ENCODE measurements at regions not wholly inside any gene's neighbourhood (a gene's known extent, or its start where the extent isn't known, plus 50 kb on each side); places are given as distances from the start of the nearest gene placed in this dataset.

DNA sequence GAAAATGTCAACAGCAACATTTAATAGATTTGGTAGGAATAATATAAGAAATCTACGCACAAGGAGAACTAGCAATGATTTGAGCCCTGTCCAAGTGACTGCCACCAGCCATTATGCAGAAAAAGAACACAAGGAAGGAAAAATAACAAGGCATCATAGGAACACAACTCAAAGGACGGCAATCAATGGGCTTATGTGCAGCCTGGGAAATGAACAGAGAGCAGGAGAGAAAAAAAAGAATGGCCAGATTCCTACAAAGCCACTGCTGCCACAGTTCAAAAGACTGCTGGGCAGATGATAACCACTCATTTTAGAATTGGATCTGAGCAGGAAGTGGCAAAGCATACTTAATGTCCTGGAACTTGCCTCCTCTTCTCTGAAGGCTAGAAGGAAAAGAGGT is 274.3 kb upstream of the CAMK1G start:
- H3K27me3 ChIP-seq (ENCODE audit: insufficient read depth, low read depth) = no peaks in the 10 kb centered on the region
- no peak for TF ChIP-seq CTCF (conservative IDR thresholded peaks at IDR 0.05)
- no peak for TF ChIP-seq EZH2 (IDR thresholded peaks at IDR 0.05; ENCODE audit: low read depth)
- intact Hi-C loops (cut with micrococcal nuclease; ENCODE audit: unreplicated experiment) = no loop called here
- no peak overlapping the region for H2AFZ ChIP-seq
- POLR2A ChIA-PET (ENCODE audit: unreplicated experiment) = no interaction called here
- no peak overlapping the region for H3K4me3 ChIP-seq
- BruUV-seq (replicated peaks) = no TSS peak
- no peaks in the 10 kb centered on the region for H3K4me1 ChIP-seq (replicated peaks; ENCODE audit: insufficient read depth)
- CTCF ChIA-PET = no interaction called here
- no peaks in the 10 kb centered on the region for H4K20me1 ChIP-seq (ENCODE audit: insufficient read depth)
- no peaks in the 10 kb centered on the region for H3K79me2 ChIP-seq (ENCODE audit: low read depth)
- H3K9me2 ChIP-seq (ENCODE audit: insufficient read depth) = no peaks in the 10 kb centered on the region
- H3F3A ChIP-seq (ENCODE audit: insufficient read depth, low read depth) = no peaks in the 10 kb centered on the region
- DNase-seq = no peak
- H3K27ac ChIP-seq = no peak overlapping the region
- no peaks in the 10 kb centered on the region for H3K9me3 ChIP-seq (ENCODE audit: insufficient read depth, low read depth)
- H3K4me2 ChIP-seq = no peak overlapping the region
- no peaks in the 10 kb centered on the region for H3K36me3 ChIP-seq (ENCODE audit: low read depth)

- H3K4me3 ChIP-seq = no peak overlapping the region
- no peak overlapping the region for H2AFZ ChIP-seq
- H3K4me2 ChIP-seq = no peak overlapping the region
- no TSS peak for BruUV-seq (replicated peaks)
- DNase-seq = no peak
- CTCF ChIA-PET = no interaction called here
- H3K79me2 ChIP-seq (ENCODE audit: low read depth) = no peaks in the 10 kb centered on the region
- H3K9me2 ChIP-seq (ENCODE audit: insufficient read depth) = no peaks in the 10 kb centered on the region
- no peaks in the 10 kb centered on the region for H4K20me1 ChIP-seq (ENCODE audit: insufficient read depth)
- H3K9me3 ChIP-seq (ENCODE audit: insufficient read depth, low read depth) = no peaks in the 10 kb centered on the region
- TF ChIP-seq CTCF (conservative IDR thresholded peaks at IDR 0.05) (no peak), EZH2 (IDR thresholded peaks at IDR 0.05; ENCODE audit: low read depth) (no peak)
- H3K27ac ChIP-seq = no peak overlapping the region
- no peaks in the 10 kb centered on the region for H3K4me1 ChIP-seq (replicated peaks; ENCODE audit: insufficient read depth)
- POLR2A ChIA-PET (ENCODE audit: unreplicated experiment) = no interaction called here
- intact Hi-C loops (cut with micrococcal nuclease; ENCODE audit: unreplicated experiment) = no loop called here
- no peaks in the 10 kb centered on the region for H3K27me3 ChIP-seq (ENCODE audit: insufficient read depth, low read depth)
- H3F3A ChIP-seq (ENCODE audit: insufficient read depth, low read depth) = no peaks in the 10 kb centered on the region
- H3K36me3 ChIP-seq (ENCODE audit: low read depth) = no peaks in the 10 kb centered on the region
Observed at GRCh38 chr1:209311770-209312169, 271.7 kb upstream of the CAMK1G start.

GRCh38 chr1:209316929-209317328 is 266.6 kb upstream of the CAMK1G start:
- peaks cover 26% of the 10 kb centered on the region for H3K4me1 ChIP-seq (replicated peaks; ENCODE audit: insufficient read depth)
- no peaks in the 10 kb centered on the region for H4K20me1 ChIP-seq (ENCODE audit: insufficient read depth)
- H3K27me3 ChIP-seq (ENCODE audit: insufficient read depth, low read depth) = no peaks in the 10 kb centered on the region
- no peak for DNase-seq
- H3K9me3 ChIP-seq (ENCODE audit: insufficient read depth, low read depth) = peaks cover 6% of the 10 kb centered on the region; the same call in 1 of the 2 replicates
- ChIA-PET POLR2A (ENCODE audit: unreplicated experiment) (no interaction called here), CTCF (no interaction called here)
- H3K36me3 ChIP-seq (ENCODE audit: low read depth) = no peaks in the 10 kb centered on the region
- intact Hi-C loops (cut with micrococcal nuclease; ENCODE audit: unreplicated experiment) = no loop called here
- H3K4me2 ChIP-seq = no peak overlapping the region
- H3K9me2 ChIP-seq (ENCODE audit: insufficient read depth) = no peaks in the 10 kb centered on the region
- no TSS peak for BruUV-seq (replicated peaks)
- H2AFZ ChIP-seq = no peak overlapping the region
- no peaks in the 10 kb centered on the region for H3K79me2 ChIP-seq (ENCODE audit: low read depth)
- no peak overlapping the region for H3K4me3 ChIP-seq
- TF ChIP-seq EZH2 (IDR thresholded peaks at IDR 0.05; ENCODE audit: low read depth) = no peak
- TF ChIP-seq CTCF (conservative IDR thresholded peaks at IDR 0.05) = no peak
- H3K27ac ChIP-seq = no peak overlapping the region
- peaks cover 23% of the 10 kb centered on the region; the same call in 1 of the 2 replicates for H3F3A ChIP-seq (ENCODE audit: insufficient read depth, low read depth)

Data from PC-9 (cell line).